Transverse colon (tissue), 3 donors: ENCODE measurements at regions not wholly inside any gene's neighbourhood (a gene's known extent, or its start where the extent isn't known, plus 50 kb on each side); places are given as distances from the start of the nearest gene placed in this dataset.

Experiments used
- POLR2A ChIP-seq: fragments of 450-650 bp; IDR thresholded peaks from one replicate; pipeline ENCODE4 v1.6.1; 2016; ENCODE audit warnings: antibody characterized with exemption, mild to moderate bottlenecking, moderate library complexity
- TF ChIP-seq, protein P1 (sequence below), 5 experiments: fragments of 200-600 bp in 3 of 5; fragments of 450-650 bp in 2 of 5; sonication (generic) in 3 of 5; IDR thresholded peaks; 1 replicate in 2 of 5; 2 replicates in 3 of 5; pipeline ENCODE4 v1.5.1; 2016 to 2017; ENCODE audit warnings: antibody characterized with exemption in 5 of 5, inconsistent platforms in 3 of 5, mild to moderate bottlenecking in 2 of 5, moderate library complexity in 1 of 5

GRCh38 chr4:181863856-181864255 is 379.3 kb upstream of the TENM3 start:
- TF ChIP-seq, protein P1, sequence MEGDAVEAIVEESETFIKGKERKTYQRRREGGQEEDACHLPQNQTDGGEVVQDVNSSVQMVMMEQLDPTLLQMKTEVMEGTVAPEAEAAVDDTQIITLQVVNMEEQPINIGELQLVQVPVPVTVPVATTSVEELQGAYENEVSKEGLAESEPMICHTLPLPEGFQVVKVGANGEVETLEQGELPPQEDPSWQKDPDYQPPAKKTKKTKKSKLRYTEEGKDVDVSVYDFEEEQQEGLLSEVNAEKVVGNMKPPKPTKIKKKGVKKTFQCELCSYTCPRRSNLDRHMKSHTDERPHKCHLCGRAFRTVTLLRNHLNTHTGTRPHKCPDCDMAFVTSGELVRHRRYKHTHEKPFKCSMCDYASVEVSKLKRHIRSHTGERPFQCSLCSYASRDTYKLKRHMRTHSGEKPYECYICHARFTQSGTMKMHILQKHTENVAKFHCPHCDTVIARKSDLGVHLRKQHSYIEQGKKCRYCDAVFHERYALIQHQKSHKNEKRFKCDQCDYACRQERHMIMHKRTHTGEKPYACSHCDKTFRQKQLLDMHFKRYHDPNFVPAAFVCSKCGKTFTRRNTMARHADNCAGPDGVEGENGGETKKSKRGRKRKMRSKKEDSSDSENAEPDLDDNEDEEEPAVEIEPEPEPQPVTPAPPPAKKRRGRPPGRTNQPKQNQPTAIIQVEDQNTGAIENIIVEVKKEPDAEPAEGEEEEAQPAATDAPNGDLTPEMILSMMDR (IDR thresholded peaks at IDR 0.05) = no peak
- no peak for TF ChIP-seq POLR2A
